GM12878 (cell line): ENCODE measurements at regions not wholly inside any gene's neighbourhood (a gene's known extent, or its start where the extent isn't known, plus 50 kb on each side); places are given as distances from the start of the nearest gene placed in this dataset.

Experiments
- ATAC-seq: fragments of 200-7000 bp; cut with Tn5 transposase; 3 replicates; pipeline ENCODE4 v1.9.1; 2020; ENCODE audit warnings: mild to moderate bottlenecking, moderate library complexity
- BruUV-seq: library from RNA; stranded (reverse); fragments of 400-500 nt; replicated peaks from 2 replicates; lab custom pipeline; 2021; lab: Mats Ljungman, UMichigan
- CTCF ChIA-PET: fragments of 300-600 bp; sonication (Branson Sonifier 250); formaldehyde crosslinking; extraction: SDS; loops from one replicate; lab custom pipeline; 2021; ENCODE audit warnings: inconsistent platforms; lab: Yijun Ruan, JAX
- POLR2A ChIA-PET: fragments of 350-600 bp; formaldehyde crosslinking; extraction: SDS; loops from one replicate; lab custom pipeline; 2021; ENCODE audit warnings: inconsistent platforms; lab: Charles Lee
- RAD21 ChIA-PET: fragments of 300-600 bp; sonication (Branson Sonifier 250); formaldehyde crosslinking; loops from one replicate; lab custom pipeline; 2023; ENCODE audit warnings: antibody characterized with exemption; ENCODE audit not compliant: unreplicated experiment; lab: Charles Lee
- SMC1A ChIA-PET: fragments of 300-600 bp; sonication (Branson Sonifier 250); formaldehyde crosslinking; loops from one replicate; lab custom pipeline; 2023; ENCODE audit not compliant: unreplicated experiment, uncharacterized antibody; lab: Charles Lee
- DNase-seq: peaks from one replicate; pipeline ENCODE4 v3.0.0-alpha.2; 2011; ENCODE audit warnings: low read depth, low spot score
- FAIRE-seq: peaks from 3 replicates; lab custom pipeline; 2011; peaks lifted over from hg19 to GRCh38; lab: Jason Lieb, UNC
- H2AFZ ChIP-seq: 2 replicates; pipeline ENCODE4 v1.6.0; 2011; ENCODE audit warnings: low read depth, low read length, control low read depth; ENCODE audit not compliant: control insufficient read depth
- H3K27ac ChIP-seq: 2 replicates; pipeline ENCODE4 v1.5.1; 2011; ENCODE audit warnings: control low read depth; ENCODE audit not compliant: control insufficient read depth, insufficient read depth
- H3K27me3 ChIP-seq, 2 experiments: replicated peaks in 1 of 2; 2 replicates each; pipeline versions ENCODE4 v1.6.0 to v1.6.1; 2011; ENCODE audit warnings: low read length in 1 of 2; ENCODE audit not compliant: control insufficient read depth in 2 of 2, insufficient read depth in 2 of 2
- H3K36me3 ChIP-seq, 2 experiments: 2 replicates each; pipeline ENCODE4 v1.5.1; 2011; ENCODE audit warnings: low read length in 1 of 2; ENCODE audit not compliant: control insufficient read depth in 2 of 2, insufficient read depth in 2 of 2
- H3K4me1 ChIP-seq: 2 replicates; pipeline ENCODE4 v1.6.1; 2011; ENCODE audit warnings: mild to moderate bottlenecking, low read length, moderate library complexity, mixed read lengths; ENCODE audit not compliant: control insufficient read depth, insufficient read depth
- H3K4me2 ChIP-seq: 2 replicates; pipeline ENCODE4 v1.6.0; 2011; ENCODE audit warnings: control low read depth; ENCODE audit not compliant: control insufficient read depth, insufficient read depth
- H3K4me3 ChIP-seq: fragments of 200-600 bp; sonication (generic); 2 replicates; pipeline ENCODE4 v1.5.1; 2016
- H3K79me2 ChIP-seq: 2 replicates; pipeline ENCODE4 v1.6.0; 2011; ENCODE audit warnings: low read length; ENCODE audit not compliant: control insufficient read depth, insufficient read depth
- H3K9ac ChIP-seq: 2 replicates; pipeline ENCODE4 v1.8.0; 2011; ENCODE audit warnings: low read length, control low read depth, mixed read lengths; ENCODE audit not compliant: control insufficient read depth, insufficient read depth
- H3K9me3 ChIP-seq: replicated peaks from 3 replicates; pipeline ENCODE4 v1.5.1; 2011; ENCODE audit warnings: mild to moderate bottlenecking, low read length; ENCODE audit not compliant: control insufficient read depth, insufficient read depth
- H4K20me1 ChIP-seq: 2 replicates; pipeline ENCODE4 v1.6.0; 2011; ENCODE audit not compliant: control insufficient read depth, insufficient read depth
- ASH2L ChIP-seq: fragments of 300-600, 200-600 bp; sonication (generic); IDR thresholded peaks from 2 replicates; pipeline ENCODE4 v1.6.1; 2017; ENCODE audit warnings: low read depth, mild to moderate bottlenecking, borderline replicate concordance
- EP300 ChIP-seq, 2 experiments: fragments of 150-350 bp in 1 of 2; IDR thresholded peaks; 2 replicates each; pipeline ENCODE4 v1.6.1; 2011 to 2012; ENCODE audit warnings: low read depth in 2 of 2, low read length in 2 of 2, borderline replicate concordance in 1 of 2, improper control_type of control experiment in 1 of 2, inconsistent platforms in 1 of 2; ENCODE audit not compliant: control insufficient read depth in 1 of 2
- MYB ChIP-seq: fragments of 150-350 bp; IDR thresholded peaks from 2 replicates; pipeline ENCODE4 v1.6.1; 2014; ENCODE audit warnings: mild to moderate bottlenecking, low read depth, low read length, borderline replicate concordance
- NFYB ChIP-seq: IDR thresholded peaks from 2 replicates; pipeline ENCODE4 v1.6.1; 2011; ENCODE audit warnings: low read depth, mild to moderate bottlenecking, low read length, improper control_type of control experiment, moderate library complexity; ENCODE audit not compliant: insufficient read depth
- POLR2A ChIP-seq: IDR thresholded peaks from 2 replicates; pipeline ENCODE4 v1.6.1; 2011; ENCODE audit warnings: low read depth, mild to moderate bottlenecking, low read length
- POLR2AphosphoS5 ChIP-seq: IDR thresholded peaks from 2 replicates; pipeline ENCODE4 v1.6.1; 2011; ENCODE audit warnings: mild to moderate bottlenecking, low read length, inconsistent platforms
- RAD21 ChIP-seq: IDR thresholded peaks from 2 replicates; pipeline ENCODE4 v1.6.1; 2011; ENCODE audit warnings: mild to moderate bottlenecking, low read depth, low read length, moderate library complexity; ENCODE audit not compliant: insufficient read depth
- RCOR1 ChIP-seq: conservative IDR thresholded peaks from 2 replicates; pipeline ENCODE4 v1.6.1; 2012; ENCODE audit warnings: low read depth, low read length, improper control_type of control experiment
- SMC3 ChIP-seq: IDR thresholded peaks from 2 replicates; pipeline ENCODE4 v1.6.1; 2011; ENCODE audit warnings: low read length, improper control_type of control experiment, borderline replicate concordance
- STAT3 ChIP-seq: IDR thresholded peaks from 2 replicates; pipeline ENCODE4 v1.6.1; 2011; ENCODE audit warnings: low read depth, low read length, improper control_type of control experiment
- SUPT20H ChIP-seq: IDR thresholded peaks from 2 replicates; pipeline ENCODE4 v1.6.1; 2011; ENCODE audit warnings: low read depth, mild to moderate bottlenecking, low read length, moderate library complexity, borderline replicate concordance; ENCODE audit not compliant: control insufficient read depth
- WGBS: methylation state at CpG from one replicate; pipeline ENCODE4 v1.1.6; 2016; ENCODE audit warnings: low lambda C conversion rate; ENCODE audit not compliant: insufficient replicate concordance, insufficient coverage; ENCODE audit errors: missing lambda C conversion rate; 5-methylcytosine and 5-hydroxymethylcytosine counted together
- in situ Hi-C: fragments of 300-500 bp; cut with MboI; formaldehyde crosslinking; loops from 9 replicates; pipeline ENCODE4 v1.14.3; 2018; ENCODE audit warnings: mixed read lengths
- intact Hi-C: fragments of 100-400 bp; cut with micrococcal nuclease; formaldehyde crosslinking; loops from one replicate; pipeline ENCODE4 v1.14.2; 2022; ENCODE audit not compliant: unreplicated experiment
- TF ChIP-seq, protein P1 (sequence below), 3 experiments: IDR thresholded peaks in 2 of 3; conservative IDR thresholded peaks in 1 of 3; 2 replicates each; pipeline ENCODE4 v1.5.1; 2011; ENCODE audit warnings: low read depth in 3 of 3, low read length in 3 of 3, mild to moderate bottlenecking in 3 of 3, control low read depth in 2 of 3, moderate library complexity in 2 of 3, inconsistent platforms in 1 of 3, mixed read lengths in 1 of 3; ENCODE audit not compliant: control insufficient read depth in 2 of 3, insufficient read depth in 1 of 3; ENCODE audit errors: extremely low read depth in 1 of 3
- TF ChIP-seq, protein P2 (sequence below): fragments of 150-350 bp; IDR thresholded peaks from 2 replicates; pipeline ENCODE4 v1.6.1; 2014; ENCODE audit warnings: mild to moderate bottlenecking, low read depth, low read length

DNA sequence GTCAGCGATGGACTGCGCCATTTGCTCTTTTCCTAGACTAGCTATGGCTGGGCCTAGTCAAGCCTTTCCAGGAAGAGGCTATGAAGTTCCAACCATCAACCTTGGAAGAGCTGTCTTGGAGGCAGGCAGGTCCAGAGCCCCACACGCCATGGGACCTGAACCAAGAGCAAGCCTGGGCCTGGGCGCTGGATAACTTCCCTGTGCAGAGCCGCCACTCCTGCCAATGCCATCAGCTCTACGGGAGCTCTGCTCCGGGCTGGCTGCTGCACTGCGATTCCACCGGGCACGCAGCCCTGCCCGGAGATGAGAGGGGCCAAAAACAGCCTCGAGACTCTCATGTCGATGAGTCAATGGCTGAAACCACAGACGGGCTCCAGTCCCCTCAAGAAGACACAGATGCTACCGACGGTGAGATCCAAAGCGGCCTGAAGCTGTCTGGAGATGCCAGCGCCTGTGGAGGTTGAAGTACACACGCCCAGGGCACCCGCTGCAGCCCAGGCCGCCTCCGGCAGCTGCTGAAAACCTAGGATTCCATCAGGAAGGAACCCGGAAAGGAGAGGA lies 103.7 kb upstream of the SELENOP start (continued):
- TF ChIP-seq RCOR1 = no peak
- TF ChIP-seq POLR2A = no peak

DNA sequence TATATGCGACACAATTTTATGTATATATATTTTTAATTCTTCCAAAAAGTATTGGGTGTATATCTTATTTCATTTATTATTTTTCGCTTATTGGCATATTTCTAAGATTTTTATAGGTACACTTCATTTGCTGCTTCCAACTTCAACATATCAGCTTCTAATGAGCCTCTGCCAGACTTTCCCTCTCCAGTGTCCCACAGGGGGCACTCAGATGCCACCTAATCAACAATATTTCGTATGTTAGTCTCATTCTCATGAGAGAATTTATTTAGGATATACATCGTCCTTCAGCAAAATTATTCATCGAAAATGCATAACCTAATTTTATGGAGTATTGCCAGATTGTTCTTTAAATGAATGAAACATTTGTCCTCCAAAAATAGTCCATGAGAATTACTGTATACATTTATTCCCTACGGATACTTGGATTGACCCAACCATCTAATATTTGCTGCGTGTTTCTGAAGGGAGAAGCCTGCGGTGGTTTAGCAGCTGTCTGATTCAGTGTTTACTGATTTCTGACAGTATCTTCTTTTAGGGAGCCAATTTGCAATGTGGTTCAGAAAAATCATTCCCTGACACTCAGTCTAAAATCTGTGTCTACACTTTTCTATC lies 100.6 kb upstream of the SELENOP start:
- FAIRE-seq = peak; percentile 31
- ChIA-PET POLR2A (interaction anchor here (0.6 kb wide), 5 partner anchors 10 to 488 kb away, joined by 3 to 6 read pairs (median 4); no protein-coding TSS in a partner anchor), SMC1A (interaction anchor here (0.7 to 3.3 kb wide), 10 partner anchors 11 to 477 kb away, joined by 3 to 9 read pairs (median 4); no protein-coding TSS in a partner anchor), RAD21 (interaction anchor here (0.6 to 4.6 kb wide), 10 partner anchors 9 to 478 kb away, joined by 3 to 36 read pairs (median 4); no protein-coding TSS in a partner anchor), CTCF (interaction anchor here (0.5 to 5.2 kb wide), 23 partner anchors 17 to 478 kb away, joined by 3 to 50 read pairs (median 4); no protein-coding TSS in a partner anchor)
- BruUV-seq = no TSS peak
- Histone ChIP-seq H3K9ac (no peak overlapping the region), H3K27ac (no peak overlapping the region), H3K9me3 (no peaks in the 10 kb centered on the region), H3K27me3 (no peaks in the 10 kb centered on the region; a peak in 1 of 4 replicates), H3K79me2 (no peaks in the 10 kb centered on the region), H2AFZ (no peak overlapping the region), H3K4me2 (no peak overlapping the region), H3K36me3 (no peaks in the 10 kb centered on the region), H3K4me3 (no peak overlapping the region), H4K20me1 (no peaks in the 10 kb centered on the region), H3K4me1 (peaks cover 4% of the 10 kb centered on the region; the same call in 1 of the 2 replicates)
- intact Hi-C loops (loop anchor here (1.0 kb wide), 1 partner anchor 193 kb away; no protein-coding TSS in a partner anchor), in situ Hi-C loops (no loop called here)
- 43% methylated on average over 8 of the region's 8 CpGs for WGBS
- TF ChIP-seq MYB (no peak), NFYB (no peak), STAT3 (no peak), ASH2L (no peak), RAD21 (peak; percentile 59), RCOR1 (no peak), POLR2AphosphoS5 (no peak), SUPT20H (no peak), EP300 (IDR thresholded peaks at IDR 0.05; ENCODE audit: borderline replicate concordance in 1 of 2, control insufficient read depth in 1 of 2, low read depth in 2 of 2, low read length in 2 of 2) (no peak), SMC3 (peak; percentile 42; the same call in 1 of the 2 replicates)
- TF ChIP-seq, protein P1, sequence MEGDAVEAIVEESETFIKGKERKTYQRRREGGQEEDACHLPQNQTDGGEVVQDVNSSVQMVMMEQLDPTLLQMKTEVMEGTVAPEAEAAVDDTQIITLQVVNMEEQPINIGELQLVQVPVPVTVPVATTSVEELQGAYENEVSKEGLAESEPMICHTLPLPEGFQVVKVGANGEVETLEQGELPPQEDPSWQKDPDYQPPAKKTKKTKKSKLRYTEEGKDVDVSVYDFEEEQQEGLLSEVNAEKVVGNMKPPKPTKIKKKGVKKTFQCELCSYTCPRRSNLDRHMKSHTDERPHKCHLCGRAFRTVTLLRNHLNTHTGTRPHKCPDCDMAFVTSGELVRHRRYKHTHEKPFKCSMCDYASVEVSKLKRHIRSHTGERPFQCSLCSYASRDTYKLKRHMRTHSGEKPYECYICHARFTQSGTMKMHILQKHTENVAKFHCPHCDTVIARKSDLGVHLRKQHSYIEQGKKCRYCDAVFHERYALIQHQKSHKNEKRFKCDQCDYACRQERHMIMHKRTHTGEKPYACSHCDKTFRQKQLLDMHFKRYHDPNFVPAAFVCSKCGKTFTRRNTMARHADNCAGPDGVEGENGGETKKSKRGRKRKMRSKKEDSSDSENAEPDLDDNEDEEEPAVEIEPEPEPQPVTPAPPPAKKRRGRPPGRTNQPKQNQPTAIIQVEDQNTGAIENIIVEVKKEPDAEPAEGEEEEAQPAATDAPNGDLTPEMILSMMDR (IDR thresholded peaks at IDR 0.05 in 2 of 3, conservative IDR thresholded peaks at IDR 0.05 in 1 of 3; ENCODE audit: control insufficient read depth in 2 of 3, extremely low read depth in 1 of 3, insufficient read depth in 1 of 3, low read depth in 3 of 3, low read length in 3 of 3) = peak; percentile 23 to 46 (median 33); a peak in 4 of 6 replicates
- TF ChIP-seq, protein P2, sequence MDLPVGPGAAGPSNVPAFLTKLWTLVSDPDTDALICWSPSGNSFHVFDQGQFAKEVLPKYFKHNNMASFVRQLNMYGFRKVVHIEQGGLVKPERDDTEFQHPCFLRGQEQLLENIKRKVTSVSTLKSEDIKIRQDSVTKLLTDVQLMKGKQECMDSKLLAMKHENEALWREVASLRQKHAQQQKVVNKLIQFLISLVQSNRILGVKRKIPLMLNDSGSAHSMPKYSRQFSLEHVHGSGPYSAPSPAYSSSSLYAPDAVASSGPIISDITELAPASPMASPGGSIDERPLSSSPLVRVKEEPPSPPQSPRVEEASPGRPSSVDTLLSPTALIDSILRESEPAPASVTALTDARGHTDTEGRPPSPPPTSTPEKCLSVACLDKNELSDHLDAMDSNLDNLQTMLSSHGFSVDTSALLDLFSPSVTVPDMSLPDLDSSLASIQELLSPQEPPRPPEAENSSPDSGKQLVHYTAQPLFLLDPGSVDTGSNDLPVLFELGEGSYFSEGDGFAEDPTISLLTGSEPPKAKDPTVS = no peak
- no peak for DNase-seq
- ATAC-seq = no peak
